HCT116 (cell line): ENCODE measurements at regions not wholly inside any gene's neighbourhood (a gene's known extent, or its start where the extent isn't known, plus 50 kb on each side); places are given as distances from the start of the nearest gene placed in this dataset.

Source experiments
- ATAC-seq: fragments of 200-7000 bp; cut with Tn5 transposase; 2 replicates; pipeline ENCODE4 v1.9.1; 2020; ENCODE audit warnings: mild to moderate bottlenecking, moderate library complexity
- BruUV-seq: library from RNA; stranded (reverse); fragments of 400-500 nt; replicated peaks from 2 replicates; lab custom pipeline; 2021; lab: Mats Ljungman, UMichigan
- CTCF ChIA-PET: fragments of 300-600 bp; sonication (Branson Sonifier 250); formaldehyde crosslinking; loops from one replicate; lab custom pipeline; 2021; ENCODE audit warnings: antibody characterized with exemption; lab: Charles Lee
- POLR2A ChIA-PET: fragments of 300-600, 350-600 bp; sonication (Branson Sonifier 250); formaldehyde crosslinking; loops from one replicate; lab custom pipeline; 2021; ENCODE audit warnings: antibody characterized with exemption; lab: Charles Lee
- RAD21 ChIA-PET, 2 experiments: fragments of 300-600 bp; sonication (Branson Sonifier 250); formaldehyde crosslinking; loops; one replicate each; lab custom pipeline; 2023; ENCODE audit warnings: low total read pairs in 2 of 2; ENCODE audit not compliant: uncharacterized antibody in 2 of 2, unreplicated experiment in 2 of 2, low non-redundant PET in 1 of 2; lab: Charles Lee
- DNase-seq: peaks from one replicate; pipeline ENCODE4 v3.0.0-alpha.2; 2010; ENCODE audit warnings: low read depth, low spot score
- H2AFZ ChIP-seq: fragments of 200-600 bp; shearing (Covaris generic), sonication (generic); 2 replicates; pipeline ENCODE4 v1.6.1; 2017; ENCODE audit warnings: low read depth, mixed run types, mixed read lengths, antibody characterized with exemption, low read length; ENCODE audit not compliant: poor library complexity, severe bottlenecking
- H3K27ac ChIP-seq: 2 replicates; pipeline ENCODE4 v1.5.1; 2012; ENCODE audit warnings: low read depth, low read length
- H3K27me3 ChIP-seq: fragments of 200-600 bp; sonication (generic); 2 replicates; pipeline ENCODE4 v1.6.1; 2016; ENCODE audit warnings: mixed run types, low read length, mixed read lengths; ENCODE audit not compliant: insufficient read depth
- H3K36me3 ChIP-seq, 2 experiments: fragments of 200-500 bp in 1 of 2; fragments of 200-600 bp in 1 of 2; sonication (Bioruptor generic) in 1 of 2; sonication (generic) in 1 of 2; 2 replicates each; pipeline versions ENCODE4 v1.5.1 to v1.6.1; 2014 to 2016; ENCODE audit warnings: low read length in 2 of 2, inconsistent platforms in 1 of 2, mixed read lengths in 1 of 2, mixed run types in 1 of 2; ENCODE audit not compliant: insufficient read depth in 2 of 2, control insufficient read depth in 1 of 2
- H3K4me1 ChIP-seq, 2 experiments: fragments of 200-600 bp in 1 of 2; sonication (generic) in 1 of 2; 2 replicates each; pipeline versions ENCODE4 v1.5.1 to v1.6.1; 2012 to 2017; ENCODE audit warnings: low read length in 2 of 2, inconsistent platforms in 1 of 2, mild to moderate bottlenecking in 1 of 2, mixed read lengths in 1 of 2, mixed run types in 1 of 2, moderate library complexity in 1 of 2; ENCODE audit not compliant: insufficient read depth in 2 of 2, control insufficient read depth in 1 of 2
- H3K4me2 ChIP-seq: fragments of 200-600 bp; sonication (generic); 2 replicates; pipeline ENCODE4 v1.6.1; 2017; ENCODE audit warnings: mixed run types, low read length, mixed read lengths
- H3K4me3 ChIP-seq, 2 experiments: fragments of 200-600 bp in 1 of 2; sonication (generic) in 1 of 2; replicated peaks in 1 of 2; 2 replicates each; pipeline ENCODE4 v1.5.1; 2011 to 2016; ENCODE audit warnings: low read length in 2 of 2, control low read depth in 1 of 2, low read depth in 1 of 2, mild to moderate bottlenecking in 1 of 2, mixed read lengths in 1 of 2, mixed run types in 1 of 2
- H3K79me2 ChIP-seq: fragments of 200-600 bp; sonication (generic); 2 replicates; pipeline ENCODE4 v1.6.1; 2017; ENCODE audit warnings: mild to moderate bottlenecking, mixed run types, low read length, moderate library complexity, mixed read lengths; ENCODE audit not compliant: insufficient read depth
- H3K9ac ChIP-seq: fragments of 200-600 bp; sonication (generic); 2 replicates; pipeline ENCODE4 v1.6.1; 2016; ENCODE audit warnings: low read length, mixed read lengths
- H3K9me2 ChIP-seq: fragments of 200-600 bp; sonication (generic), shearing (Covaris generic); 2 replicates; pipeline ENCODE4 v1.6.1; 2017; ENCODE audit warnings: mixed run types, mild to moderate bottlenecking, moderate library complexity; ENCODE audit not compliant: insufficient read depth
- H3K9me3 ChIP-seq, 2 experiments: fragments of 200-500 bp in 1 of 2; fragments of 200-600 bp in 1 of 2; sonication (Bioruptor generic) in 1 of 2; sonication (generic) in 1 of 2; 2 replicates each; pipeline ENCODE4 v1.6.1; 2014 to 2017; ENCODE audit warnings: low read length in 2 of 2, mixed read lengths in 2 of 2, inconsistent platforms in 1 of 2, low read depth in 1 of 2, mild to moderate bottlenecking in 1 of 2, mixed run types in 1 of 2, moderate library complexity in 1 of 2; ENCODE audit not compliant: control insufficient read depth in 1 of 2, insufficient read depth in 1 of 2
- H4K20me1 ChIP-seq: fragments of 200-600 bp; sonication (generic), shearing (Covaris generic); 2 replicates; pipeline ENCODE4 v1.6.1; 2017; ENCODE audit warnings: mixed run types, mild to moderate bottlenecking, moderate library complexity; ENCODE audit not compliant: insufficient read depth
- CEBPB ChIP-seq: IDR thresholded peaks from 2 replicates; pipeline ENCODE4 v1.6.1; 2012; ENCODE audit warnings: low read depth
- EZH2 ChIP-seq: fragments of 200-600 bp; sonication (generic); IDR thresholded peaks from 2 replicates; pipeline ENCODE4 v1.6.1; 2017; ENCODE audit warnings: antibody characterized with exemption, mixed run types
- EZH2phosphoT487 ChIP-seq: fragments of 200-600 bp; IDR thresholded peaks from 2 replicates; pipeline ENCODE4 v1.6.1; 2018; ENCODE audit warnings: antibody characterized with exemption, borderline replicate concordance
- MAX ChIP-seq: IDR thresholded peaks from 2 replicates; pipeline ENCODE4 v1.6.1; 2012
- POLR2A ChIP-seq: IDR thresholded peaks from 2 replicates; pipeline ENCODE4 v1.7.0; 2011; ENCODE audit warnings: borderline replicate concordance; ENCODE audit not compliant: insufficient read depth, insufficient read length; ENCODE audit errors: extremely low read depth
- RAD21 ChIP-seq: IDR thresholded peaks from 2 replicates; pipeline ENCODE4 v1.6.1; 2012; ENCODE audit warnings: low read depth, mild to moderate bottlenecking
- YY1 ChIP-seq: IDR thresholded peaks from 2 replicates; pipeline ENCODE4 v1.6.1; 2011; ENCODE audit warnings: low read length, low read depth, moderate library complexity, mild to moderate bottlenecking; ENCODE audit not compliant: insufficient replicate concordance; ENCODE audit errors: extremely low read depth
- ZFX ChIP-seq: fragments of 450-650 bp; IDR thresholded peaks from 2 replicates; pipeline ENCODE4 v1.6.1; 2017
- ZNF274 ChIP-seq: fragments of 200-500 bp; sonication (Bioruptor generic); IDR thresholded peaks from 2 replicates; pipeline ENCODE4 v1.6.1; 2014; ENCODE audit warnings: mild to moderate bottlenecking, low read depth, low read length, inconsistent platforms
- intact Hi-C: fragments of 100-400 bp; cut with micrococcal nuclease; formaldehyde crosslinking; loops from 2 replicates; pipeline ENCODE4 v1.10.0; 2022

DNA sequence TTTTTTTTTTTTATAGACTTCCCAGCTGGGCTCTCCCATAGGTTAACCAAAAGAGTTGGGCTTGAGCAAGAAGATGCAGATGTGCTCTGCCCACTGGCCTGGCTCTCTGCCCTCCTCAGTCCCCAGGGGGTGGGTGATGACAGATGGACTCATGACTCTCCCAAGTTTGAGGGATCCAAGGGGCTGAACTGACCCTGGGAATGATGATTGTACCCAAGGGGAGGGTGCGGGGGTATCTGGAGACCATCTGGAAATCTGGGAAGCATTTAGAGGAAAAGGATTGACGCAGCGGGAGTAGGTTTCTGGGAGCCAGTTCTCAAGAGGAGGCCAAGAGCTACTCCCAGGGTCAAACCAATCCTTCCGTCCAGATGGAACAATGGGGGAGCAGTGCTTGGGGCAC, 330.8 kb downstream of the CYP26B1 start:
- TF ChIP-seq POLR2A: no peak
- no peak for TF ChIP-seq RAD21
- TF ChIP-seq ZNF274: no peak
- no peak for TF ChIP-seq YY1
- TF ChIP-seq ZFX: no peak
- TF ChIP-seq, all 23 proteins: peak for 0
- RAD21 ChIA-PET: no interaction called here
- H3K79me2 ChIP-seq: no peaks in the 10 kb centered on the region
- CTCF ChIA-PET: interaction anchor here (0.8 kb wide), 1 partner anchor 10 kb away, joined by 3 read pairs; no protein-coding TSS in a partner anchor
- no peak overlapping the region for H3K27ac ChIP-seq
- no TSS peak for BruUV-seq
- no peaks in the 10 kb centered on the region for H3K27me3 ChIP-seq
- no peak for ATAC-seq
- no peaks in the 10 kb centered on the region for H3K9me3 ChIP-seq
- H2AFZ ChIP-seq: no peak overlapping the region
- POLR2A ChIA-PET: no interaction called here
- H3K4me3 ChIP-seq: no peak overlapping the region
- H3K9me2 ChIP-seq: no peaks in the 10 kb centered on the region
- intact Hi-C loops: no loop called here
- H3K4me2 ChIP-seq: no peak overlapping the region
- no peak for DNase-seq
- no peak overlapping the region for H3K9ac ChIP-seq
- no peaks in the 10 kb centered on the region for H4K20me1 ChIP-seq
- no peaks in the 10 kb centered on the region for H3K36me3 ChIP-seq
- no peaks in the 10 kb centered on the region for H3K4me1 ChIP-seq

GRCh38 chr2:71815701-71816474, 331.8 kb downstream of the CYP26B1 start:
- BruUV-seq: no TSS peak
- no peaks in the 10 kb centered on the region for H3K27me3 ChIP-seq
- no peak for ATAC-seq
- no peak overlapping the region for H2AFZ ChIP-seq
- H3K9ac ChIP-seq: no peak overlapping the region
- TF ChIP-seq ZNF274 (no peak), EZH2phosphoT487 (no peak), ZFX (no peak), YY1 (no peak), CEBPB (no peak), MAX (no peak), POLR2A (no peak), EZH2 (no peak)
- no peak for DNase-seq
- POLR2A ChIA-PET: no interaction called here
- no peaks in the 10 kb centered on the region for H3K9me2 ChIP-seq
- no peaks in the 10 kb centered on the region for H4K20me1 ChIP-seq
- intact Hi-C loops: no loop called here
- no peaks in the 10 kb centered on the region for H3K79me2 ChIP-seq
- no peaks in the 10 kb centered on the region for H3K9me3 ChIP-seq
- H3K4me2 ChIP-seq: no peak overlapping the region
- H3K4me1 ChIP-seq: no peaks in the 10 kb centered on the region
- H3K4me3 ChIP-seq: no peak overlapping the region
- H3K27ac ChIP-seq: no peak overlapping the region
- no peaks in the 10 kb centered on the region for H3K36me3 ChIP-seq
- RAD21 ChIA-PET: no interaction called here
- CTCF ChIA-PET: no interaction called here
